ENCODE measurements at regions not wholly inside any gene's neighbourhood (a gene's known extent, or its start where the extent isn't known, plus 50 kb on each side); places are given as distances from the start of the nearest gene placed in this dataset.

DNA sequence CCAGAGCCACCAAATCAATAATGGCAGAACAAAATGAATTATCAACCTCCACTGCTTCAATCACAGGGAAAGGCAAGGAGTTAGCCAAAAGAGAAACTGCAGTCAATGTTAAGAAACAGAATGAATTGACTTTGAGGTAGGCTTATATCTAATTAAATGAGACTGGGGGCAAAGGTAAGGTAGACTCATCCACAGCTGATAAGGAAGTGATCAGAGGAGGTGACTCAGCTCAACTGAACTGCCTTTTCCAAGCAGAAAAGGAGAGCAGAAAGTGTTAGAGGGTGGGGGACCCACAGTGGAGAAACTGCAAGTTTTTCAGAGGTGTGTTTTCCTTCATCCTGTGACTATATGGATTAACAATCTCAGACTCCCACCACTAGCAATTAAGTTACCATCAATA lies 345.8 kb upstream of the PPARGC1A start:
- Histone ChIP-seq H3K4me3 (ENCODE audit: insufficient read depth, low read length, poor library complexity, severe bottlenecking) (no peak overlapping the region), H3K9me3 (ENCODE audit: insufficient read depth, low read length) (no peaks in the 10 kb centered on the region), H3K9me2 (replicated peaks; ENCODE audit: insufficient read depth, low read length) (no peaks in the 10 kb centered on the region), H4K20me1 (ENCODE audit: low read depth, low read length) (no peaks in the 10 kb centered on the region), H3K36me3 (ENCODE audit: low read length) (no peaks in the 10 kb centered on the region), H3K79me2 (ENCODE audit: insufficient read depth, low read length) (no peaks in the 10 kb centered on the region), H3F3A (ENCODE audit: insufficient read depth) (no peaks in the 10 kb centered on the region), H2AFZ (ENCODE audit: low read depth, low read length, severe bottlenecking) (no peak overlapping the region), H3K4me2 (ENCODE audit: low read depth, low read length, poor library complexity, severe bottlenecking) (no peak overlapping the region), H3K27me3 (ENCODE audit: low read length) (no peaks in the 10 kb centered on the region), H3K9ac (ENCODE audit: low read length) (no peak overlapping the region), H3K27ac (ENCODE audit: low read depth, low read length) (no peak overlapping the region)
- TF ChIP-seq EZH2phosphoT487 (conservative IDR thresholded peaks at IDR 0.05; ENCODE audit: low read length) = no peak
- TF ChIP-seq, protein P1, sequence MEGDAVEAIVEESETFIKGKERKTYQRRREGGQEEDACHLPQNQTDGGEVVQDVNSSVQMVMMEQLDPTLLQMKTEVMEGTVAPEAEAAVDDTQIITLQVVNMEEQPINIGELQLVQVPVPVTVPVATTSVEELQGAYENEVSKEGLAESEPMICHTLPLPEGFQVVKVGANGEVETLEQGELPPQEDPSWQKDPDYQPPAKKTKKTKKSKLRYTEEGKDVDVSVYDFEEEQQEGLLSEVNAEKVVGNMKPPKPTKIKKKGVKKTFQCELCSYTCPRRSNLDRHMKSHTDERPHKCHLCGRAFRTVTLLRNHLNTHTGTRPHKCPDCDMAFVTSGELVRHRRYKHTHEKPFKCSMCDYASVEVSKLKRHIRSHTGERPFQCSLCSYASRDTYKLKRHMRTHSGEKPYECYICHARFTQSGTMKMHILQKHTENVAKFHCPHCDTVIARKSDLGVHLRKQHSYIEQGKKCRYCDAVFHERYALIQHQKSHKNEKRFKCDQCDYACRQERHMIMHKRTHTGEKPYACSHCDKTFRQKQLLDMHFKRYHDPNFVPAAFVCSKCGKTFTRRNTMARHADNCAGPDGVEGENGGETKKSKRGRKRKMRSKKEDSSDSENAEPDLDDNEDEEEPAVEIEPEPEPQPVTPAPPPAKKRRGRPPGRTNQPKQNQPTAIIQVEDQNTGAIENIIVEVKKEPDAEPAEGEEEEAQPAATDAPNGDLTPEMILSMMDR (IDR thresholded peaks at IDR 0.05; ENCODE audit: insufficient read depth, low read length, poor library complexity, severe bottlenecking) = no peak

DNA sequence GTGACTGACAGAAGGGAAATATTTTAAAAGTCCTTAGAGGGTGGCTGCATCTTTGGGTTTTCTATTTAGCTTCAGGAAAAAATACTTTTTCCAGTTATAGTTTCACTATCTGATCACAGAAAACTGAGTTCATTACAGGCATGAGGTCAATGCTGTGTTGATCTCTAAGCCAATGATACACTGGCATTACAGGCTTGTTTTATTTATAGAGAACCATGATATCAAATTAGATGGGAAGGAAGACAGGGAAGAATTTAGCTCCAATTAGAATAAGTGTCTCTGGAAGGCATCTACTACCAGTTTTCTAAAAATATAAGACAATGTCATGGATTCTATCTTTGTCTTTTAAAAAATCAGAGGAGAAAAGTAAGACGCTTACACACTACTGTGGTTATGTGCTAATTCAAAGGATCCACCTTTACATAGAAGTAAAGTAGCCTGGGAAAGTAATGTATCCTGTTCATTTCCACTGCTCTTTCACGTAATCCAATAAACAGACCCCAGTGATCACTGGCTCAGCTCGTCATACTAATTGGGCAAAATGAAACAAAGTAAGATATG lies 344.5 kb upstream of the PPARGC1A start:
- Histone ChIP-seq H3K79me2 (ENCODE audit: insufficient read depth, low read length) (no peaks in the 10 kb centered on the region), H3K9me3 (ENCODE audit: insufficient read depth, low read length) (no peaks in the 10 kb centered on the region), H3F3A (ENCODE audit: insufficient read depth) (no peaks in the 10 kb centered on the region), H3K9me2 (replicated peaks; ENCODE audit: insufficient read depth, low read length) (no peaks in the 10 kb centered on the region), H3K27me3 (ENCODE audit: low read length) (no peaks in the 10 kb centered on the region), H3K4me3 (ENCODE audit: insufficient read depth, low read length, poor library complexity, severe bottlenecking) (no peak overlapping the region), H4K20me1 (ENCODE audit: low read depth, low read length) (no peaks in the 10 kb centered on the region), H3K4me2 (ENCODE audit: low read depth, low read length, poor library complexity, severe bottlenecking) (no peak overlapping the region), H3K9ac (ENCODE audit: low read length) (no peak overlapping the region), H3K36me3 (ENCODE audit: low read length) (no peaks in the 10 kb centered on the region), H2AFZ (ENCODE audit: low read depth, low read length, severe bottlenecking) (no peak overlapping the region), H3K27ac (ENCODE audit: low read depth, low read length) (no peak overlapping the region)
- TF ChIP-seq, protein P1 (IDR thresholded peaks at IDR 0.05; ENCODE audit: insufficient read depth, low read length, poor library complexity, severe bottlenecking) = no peak
- no peak for TF ChIP-seq EZH2phosphoT487 (conservative IDR thresholded peaks at IDR 0.05; ENCODE audit: low read length)

DNA sequence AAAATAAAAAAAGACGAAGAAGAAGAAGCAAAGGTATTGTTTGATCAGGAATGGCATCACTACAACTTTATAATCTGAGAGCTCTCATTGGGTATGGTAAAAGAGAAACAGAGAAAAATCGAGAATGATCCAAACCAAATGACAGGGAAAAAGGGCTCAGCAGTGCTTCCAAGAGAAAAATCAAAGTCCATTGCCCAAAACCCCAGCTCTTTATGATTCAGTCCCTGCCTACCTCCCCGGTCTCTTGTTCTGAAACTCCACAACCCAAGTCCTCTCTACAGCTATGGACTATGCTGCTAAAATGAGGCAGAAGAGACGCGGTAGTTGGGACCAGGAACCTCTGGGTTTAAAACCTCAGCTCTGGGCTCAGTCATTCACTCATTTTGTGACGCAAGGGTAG lies 341.1 kb upstream of the PPARGC1A start:
- no peak for TF ChIP-seq EZH2phosphoT487 (conservative IDR thresholded peaks at IDR 0.05; ENCODE audit: low read length)

DNA sequence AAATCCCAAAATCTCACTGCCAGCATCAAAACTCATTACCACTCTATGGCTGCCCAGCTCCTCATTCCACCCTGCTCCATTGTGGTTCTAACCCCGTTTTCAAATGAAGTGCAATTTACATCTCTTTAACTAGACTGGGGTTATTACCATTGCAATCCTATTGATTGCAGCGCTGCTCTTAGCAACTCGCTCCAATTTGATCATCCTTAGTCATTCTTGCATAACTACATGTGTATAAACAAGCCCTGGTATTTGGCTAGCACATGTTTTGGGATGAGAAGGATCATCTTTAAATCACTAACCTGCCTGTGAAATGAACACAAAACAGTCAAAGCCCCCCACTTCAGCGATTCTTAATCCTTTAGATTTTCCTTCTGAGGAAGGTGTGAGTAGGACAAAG lies 340.1 kb upstream of the PPARGC1A start:
- H3K9ac ChIP-seq (ENCODE audit: low read length) = no peak overlapping the region
- no peaks in the 10 kb centered on the region for H3K79me2 ChIP-seq (ENCODE audit: insufficient read depth, low read length)
- H2AFZ ChIP-seq (ENCODE audit: low read depth, low read length, severe bottlenecking) = no peak overlapping the region
- H3K9me3 ChIP-seq (ENCODE audit: insufficient read depth, low read length) = no peaks in the 10 kb centered on the region
- H3K9me2 ChIP-seq (replicated peaks; ENCODE audit: insufficient read depth, low read length) = no peaks in the 10 kb centered on the region
- no peak overlapping the region for H3K4me2 ChIP-seq (ENCODE audit: low read depth, low read length, poor library complexity, severe bottlenecking)
- no peak overlapping the region for H3K27ac ChIP-seq (ENCODE audit: low read depth, low read length)
- TF ChIP-seq, protein P1 (IDR thresholded peaks at IDR 0.05; ENCODE audit: insufficient read depth, low read length, poor library complexity, severe bottlenecking) = no peak
- TF ChIP-seq EZH2phosphoT487 (conservative IDR thresholded peaks at IDR 0.05; ENCODE audit: low read length) = no peak
- H3K4me3 ChIP-seq (ENCODE audit: insufficient read depth, low read length, poor library complexity, severe bottlenecking) = no peak overlapping the region
- H4K20me1 ChIP-seq (ENCODE audit: low read depth, low read length) = no peaks in the 10 kb centered on the region
- H3K36me3 ChIP-seq (ENCODE audit: low read length) = no peaks in the 10 kb centered on the region
- no peaks in the 10 kb centered on the region for H3F3A ChIP-seq (ENCODE audit: insufficient read depth)
- no peaks in the 10 kb centered on the region for H3K27me3 ChIP-seq (ENCODE audit: low read length)

More for the DNA sequence above, 341.1 kb upstream of the PPARGC1A start:
- Histone ChIP-seq H3K79me2 (ENCODE audit: insufficient read depth, low read length) (no peaks in the 10 kb centered on the region), H3K9ac (ENCODE audit: low read length) (no peak overlapping the region), H4K20me1 (ENCODE audit: low read depth, low read length) (no peaks in the 10 kb centered on the region), H3K27me3 (ENCODE audit: low read length) (no peaks in the 10 kb centered on the region), H3F3A (ENCODE audit: insufficient read depth) (no peaks in the 10 kb centered on the region), H3K9me2 (replicated peaks; ENCODE audit: insufficient read depth, low read length) (no peaks in the 10 kb centered on the region), H3K9me3 (ENCODE audit: insufficient read depth, low read length) (no peaks in the 10 kb centered on the region), H3K4me3 (ENCODE audit: insufficient read depth, low read length, poor library complexity, severe bottlenecking) (no peak overlapping the region), H3K4me2 (ENCODE audit: low read depth, low read length, poor library complexity, severe bottlenecking) (no peak overlapping the region), H3K27ac (ENCODE audit: low read depth, low read length) (no peak overlapping the region), H3K36me3 (ENCODE audit: low read length) (no peaks in the 10 kb centered on the region), H2AFZ (ENCODE audit: low read depth, low read length, severe bottlenecking) (no peak overlapping the region)

Data from SU-DHL-6 (cell line).